Memory B cell (primary cell): ENCODE measurements at regions not wholly inside any gene's neighbourhood (a gene's known extent, or its start where the extent isn't known, plus 50 kb on each side); places are given as distances from the start of the nearest gene placed in this dataset.
"Not testable (repeated sequence)": the region's sequence is repeated elsewhere in the genome, so short reads cannot be mapped to it uniquely, and the experiment has no call there.

Source experiments
- ATAC-seq: fragments of 150-1000 bp; cut with Tn5 transposase; 2 replicates; pipeline ENCODE4 v1.10.0; 2021; ENCODE audit warnings: low read depth, mild to moderate bottlenecking, moderate library complexity
- DNase-seq, 2 donors: peaks; one replicate each; pipeline ENCODE4 v3.0.0; 2022; ENCODE audit warnings: low spot score in 2 of 2
- H3K27ac Mint-ChIP-seq: one replicate; pipeline ENCODE4 v1.8.0; 2022; ENCODE audit warnings: mild to moderate bottlenecking, moderate library complexity, mixed read lengths
- H3K27me3 Mint-ChIP-seq: one replicate; pipeline ENCODE4 v1.8.0; 2022; ENCODE audit warnings: mixed read lengths
- H3K36me3 Mint-ChIP-seq: one replicate; pipeline ENCODE4 v1.8.0; 2022; ENCODE audit warnings: mild to moderate bottlenecking, mixed read lengths
- H3K4me1 Mint-ChIP-seq: one replicate; pipeline ENCODE4 v1.8.0; 2022; ENCODE audit warnings: mixed read lengths
- H3K4me3 Mint-ChIP-seq: one replicate; pipeline ENCODE4 v1.8.0; 2022; ENCODE audit warnings: mild to moderate bottlenecking, moderate library complexity, mixed read lengths
- H3K9me3 Mint-ChIP-seq: one replicate; pipeline ENCODE4 v1.8.0; 2022; ENCODE audit warnings: mixed read lengths

- Mint-ChIP-seq H3K4me1 (no peaks in the 10 kb centered on the region), H3K4me3 (no peak overlapping the region), H3K9me3 (no peaks in the 10 kb centered on the region), H3K27me3 (peaks cover 16% of the 10 kb centered on the region), H3K36me3 (no peaks in the 10 kb centered on the region), H3K27ac (no peak overlapping the region)
- ATAC-seq (no peak), DNase-seq (no peak)
Observed at GRCh38 chr1:47660622-47661021, 222.8 kb downstream of the FOXD2 start.

- H3K36me3 Mint-ChIP-seq = no peaks in the 10 kb centered on the region
- H3K27me3 Mint-ChIP-seq = peaks cover 12% of the 10 kb centered on the region
- H3K27ac Mint-ChIP-seq = no peak overlapping the region
- ATAC-seq (no peak), DNase-seq (no peak)
- H3K4me1 Mint-ChIP-seq = no peaks in the 10 kb centered on the region
- H3K9me3 Mint-ChIP-seq = no peaks in the 10 kb centered on the region
- no peak overlapping the region for H3K4me3 Mint-ChIP-seq
Observed at GRCh38 chr1:47661040-47661439, 223.2 kb downstream of the FOXD2 start.

- Mint-ChIP-seq H3K36me3 (no peaks in the 10 kb centered on the region), H3K4me1 (no peaks in the 10 kb centered on the region), H3K27ac (no peak overlapping the region), H3K4me3 (no peak overlapping the region), H3K9me3 (no peaks in the 10 kb centered on the region), H3K27me3 (peaks cover 9% of the 10 kb centered on the region)
- ATAC-seq (no peak), DNase-seq (no peak)
Observed at GRCh38 chr1:47662068-47662467, 224.2 kb downstream of the FOXD2 start.

- Mint-ChIP-seq H3K9me3 (no peaks in the 10 kb centered on the region), H3K27me3 (peaks cover 8% of the 10 kb centered on the region), H3K36me3 (no peaks in the 10 kb centered on the region), H3K27ac (no peak overlapping the region), H3K4me3 (no peak overlapping the region), H3K4me1 (no peaks in the 10 kb centered on the region)
- ATAC-seq = no peak
- DNase-seq = no peak
Observed at GRCh38 chr1:47663286-47663685, 225.4 kb downstream of the FOXD2 start.

- DNase-seq (no peak), ATAC-seq (no peak)
- Mint-ChIP-seq H3K9me3 (no peaks in the 10 kb centered on the region), H3K4me3 (no peak overlapping the region), H3K27me3 (peaks cover 3% of the 10 kb centered on the region), H3K27ac (no peak overlapping the region), H3K4me1 (no peaks in the 10 kb centered on the region), H3K36me3 (no peaks in the 10 kb centered on the region)
Observed at GRCh38 chr1:47664356-47664755, 226.5 kb downstream of the FOXD2 start.

GRCh38 chr1:47664896-47665295 is 227.1 kb downstream of the FOXD2 start:
- H3K4me1 Mint-ChIP-seq, H3K36me3 Mint-ChIP-seq, DNase-seq, ATAC-seq, H3K4me3 Mint-ChIP-seq, H3K27me3 Mint-ChIP-seq, H3K9me3 Mint-ChIP-seq, H3K27ac Mint-ChIP-seq: not testable (repeated sequence)

- Mint-ChIP-seq H3K27ac (no peak overlapping the region), H3K27me3 (no peaks in the 10 kb centered on the region), H3K4me1 (no peaks in the 10 kb centered on the region), H3K36me3 (peaks cover 2% of the 10 kb centered on the region), H3K4me3 (no peak overlapping the region), H3K9me3 (peaks cover 6% of the 10 kb centered on the region)
- ATAC-seq = no peak
- DNase-seq = no peak
Observed at GRCh38 chr1:47669081-47669585, 231.3 kb downstream of the FOXD2 start.

- Mint-ChIP-seq H3K9me3 (peaks cover 7% of the 10 kb centered on the region), H3K36me3 (peaks cover 2% of the 10 kb centered on the region), H3K27me3 (peaks cover 11% of the 10 kb centered on the region), H3K27ac (no peak overlapping the region), H3K4me1 (no peaks in the 10 kb centered on the region), H3K4me3 (no peak overlapping the region)
- ATAC-seq (no peak), DNase-seq (no peak)
Observed at GRCh38 chr1:47672622-47673021, 234.8 kb downstream of the FOXD2 start.

GRCh38 chr1:47674189-47674588 is 236.3 kb downstream of the FOXD2 start:
- H3K9me3 Mint-ChIP-seq = peaks cover 7% of the 10 kb centered on the region
- no peak overlapping the region for H3K4me3 Mint-ChIP-seq
- peaks cover 14% of the 10 kb centered on the region for H3K27me3 Mint-ChIP-seq
- no peak overlapping the region for H3K27ac Mint-ChIP-seq
- no peaks in the 10 kb centered on the region for H3K4me1 Mint-ChIP-seq
- peaks cover 2% of the 10 kb centered on the region for H3K36me3 Mint-ChIP-seq
- no peak for ATAC-seq
- no peak for DNase-seq

- Mint-ChIP-seq H3K4me1 (no peaks in the 10 kb centered on the region), H3K27ac (no peak overlapping the region), H3K9me3 (peaks cover 7% of the 10 kb centered on the region), H3K4me3 (no peak overlapping the region), H3K27me3 (peaks cover 14% of the 10 kb centered on the region), H3K36me3 (peaks cover 2% of the 10 kb centered on the region)
- DNase-seq (no peak), ATAC-seq (no peak)
Observed at GRCh38 chr1:47675047-47675675, 237.3 kb downstream of the FOXD2 start.

GRCh38 chr1:47675721-47676120 is 237.9 kb downstream of the FOXD2 start:
- peaks cover 7% of the 10 kb centered on the region for H3K9me3 Mint-ChIP-seq

GRCh38 chr1:47676311-47677054 is 238.6 kb downstream of the FOXD2 start:
- Mint-ChIP-seq H3K9me3 (peaks cover 7% of the 10 kb centered on the region), H3K27me3 (peaks cover 14% of the 10 kb centered on the region), H3K27ac (no peak overlapping the region), H3K36me3 (peaks cover 2% of the 10 kb centered on the region), H3K4me3 (no peak overlapping the region), H3K4me1 (no peaks in the 10 kb centered on the region)
- no peak for ATAC-seq
- DNase-seq = no peak

More at GRCh38 chr1:47675721-47676120, 237.9 kb downstream of the FOXD2 start:
- DNase-seq (no peak), ATAC-seq (no peak)
- no peak overlapping the region for H3K27ac Mint-ChIP-seq
- H3K27me3 Mint-ChIP-seq = peaks cover 14% of the 10 kb centered on the region
- H3K36me3 Mint-ChIP-seq = peaks cover 2% of the 10 kb centered on the region
- no peaks in the 10 kb centered on the region for H3K4me1 Mint-ChIP-seq
- H3K4me3 Mint-ChIP-seq = no peak overlapping the region

GRCh38 chr1:47677241-47677940 is 239.5 kb downstream of the FOXD2 start:
- Mint-ChIP-seq H3K4me1 (no peaks in the 10 kb centered on the region), H3K27ac (no peak overlapping the region), H3K36me3 (peaks cover 2% of the 10 kb centered on the region), H3K9me3 (peaks cover 7% of the 10 kb centered on the region), H3K4me3 (no peak overlapping the region), H3K27me3 (peaks cover 19% of the 10 kb centered on the region)
- no peak for DNase-seq
- ATAC-seq = no peak

GRCh38 chr1:47678464-47678980 is 240.7 kb downstream of the FOXD2 start:
- Mint-ChIP-seq H3K9me3 (peaks cover 4% of the 10 kb centered on the region), H3K4me1 (no peaks in the 10 kb centered on the region), H3K4me3 (no peak overlapping the region), H3K36me3 (no peaks in the 10 kb centered on the region), H3K27ac (no peak overlapping the region), H3K27me3 (peaks cover 19% of the 10 kb centered on the region)
- ATAC-seq (no peak), DNase-seq (no peak)
